Vagina (tissue), 2 donors: ENCODE measurements at regions not wholly inside any gene's neighbourhood (a gene's known extent, or its start where the extent isn't known, plus 50 kb on each side); places are given as distances from the start of the nearest gene placed in this dataset.

Source experiments
- CTCF ChIP-seq, 3 experiments: fragments of 450-650 bp in 2 of 3; fragments of 200-600 bp in 1 of 3; sonication (generic) in 1 of 3; IDR thresholded peaks; one replicate each; pipeline ENCODE4 v1.5.1; 2017 to 2019; ENCODE audit warnings: antibody characterized with exemption in 3 of 3, mild to moderate bottlenecking in 2 of 3, moderate library complexity in 2 of 3
- POLR2A ChIP-seq, 2 donors: fragments of 450-650 bp; IDR thresholded peaks; one replicate each; pipeline ENCODE4 v1.6.1; 2017; ENCODE audit warnings: antibody characterized with exemption in 2 of 2, mild to moderate bottlenecking in 2 of 2, moderate library complexity in 2 of 2
- POLR2AphosphoS5 ChIP-seq, 2 donors: sonication (generic); formaldehyde crosslinking; IDR thresholded peaks; one replicate each; pipeline ENCODE4 v1.9.0; 2017; ENCODE audit warnings: antibody characterized with exemption in 2 of 2, mild to moderate bottlenecking in 2 of 2, low read depth in 1 of 2; ENCODE audit not compliant: insufficient read depth in 1 of 2

GRCh38 chr12:126210026-126210425 is 1144.8 kb downstream of the AACS start:
- no peak for TF ChIP-seq CTCF (IDR thresholded peaks at IDR 0.05)
- TF ChIP-seq POLR2A (IDR thresholded peaks at IDR 0.05): no peak
- TF ChIP-seq POLR2AphosphoS5 (IDR thresholded peaks at IDR 0.05; ENCODE audit: insufficient read depth in 1 of 2, low read depth in 1 of 2): no peak
